A549 (cell line): ENCODE measurements at regions not wholly inside any gene's neighbourhood (a gene's known extent, or its start where the extent isn't known, plus 50 kb on each side); places are given as distances from the start of the nearest gene placed in this dataset.

Experiments
- CBX8 ChIP-seq: fragments of 200-600 bp; sonication (generic); IDR thresholded peaks from 2 replicates; pipeline ENCODE4 v1.6.1; 2016
- CHD2 ChIP-seq: fragments of 150-350 bp; IDR thresholded peaks from 2 replicates; pipeline ENCODE4 v1.6.1; 2014; ENCODE audit warnings: low read length; ENCODE audit not compliant: partially characterized antibody
- EHMT2 ChIP-seq: fragments of 200-600 bp; sonication (generic); IDR thresholded peaks from 2 replicates; pipeline ENCODE4 v1.6.1; 2016; ENCODE audit warnings: antibody characterized with exemption, low read depth, mild to moderate bottlenecking, moderate library complexity
- FOSB ChIP-seq: fragments of 250-450 bp; sonication (Bioruptor Pico); IDR thresholded peaks from 2 replicates; pipeline ENCODE4 v1.5.0; 2020; ENCODE audit warnings: mild to moderate bottlenecking, moderate library complexity
- FOSL2 ChIP-seq, 2 experiments: fragments of 450-650 bp in 1 of 2; fragments of >200 bp in 1 of 2; sonication (Bioruptor Twin) in 1 of 2; formaldehyde crosslinking; IDR thresholded peaks; 2 replicates each; pipeline versions ENCODE4 v1.5.0 to v1.6.1; 2016 to 2020; ENCODE audit warnings: mild to moderate bottlenecking in 1 of 2, moderate library complexity in 1 of 2
- JUN ChIP-seq, 2 experiments: fragments of >200 bp; sonication (Bioruptor Twin); formaldehyde crosslinking; IDR thresholded peaks; 2 replicates in 1 of 2; 3 replicates in 1 of 2; pipeline ENCODE4 v1.6.1; 2016 to 2017
- JUNB ChIP-seq: fragments of >200 bp; sonication (Bioruptor Twin); formaldehyde crosslinking; IDR thresholded peaks from 2 replicates; pipeline ENCODE4 v1.6.1; 2016
- MAZ ChIP-seq: fragments of 150-350 bp; IDR thresholded peaks from 2 replicates; pipeline ENCODE4 v1.6.1; 2014; ENCODE audit warnings: antibody characterized with exemption, low read depth, low read length, borderline replicate concordance
- MYC ChIP-seq: IDR thresholded peaks from 2 replicates; pipeline ENCODE4 v1.6.1; 2012; ENCODE audit warnings: mild to moderate bottlenecking, inconsistent platforms, low read length, improper control_type of control experiment, borderline replicate concordance
- POLR2A ChIP-seq: IDR thresholded peaks from 2 replicates; pipeline ENCODE4 v1.6.1; 2012; ENCODE audit warnings: mild to moderate bottlenecking, low read length
- RFX5 ChIP-seq: fragments of 450-650 bp; IDR thresholded peaks from 2 replicates; pipeline ENCODE4 v1.7.1; 2014; ENCODE audit warnings: antibody characterized with exemption, mild to moderate bottlenecking, moderate library complexity
- TF ChIP-seq, protein P1 (sequence below): fragments of 150-350 bp; IDR thresholded peaks from 2 replicates; pipeline ENCODE4 v1.6.1; 2014; ENCODE audit warnings: low read depth, mild to moderate bottlenecking, low read length
- TF ChIP-seq, protein P2 (sequence below): fragments of >200 bp; sonication (Bioruptor Twin); formaldehyde crosslinking; IDR thresholded peaks from 3 replicates; pipeline ENCODE4 v1.5.1; 2016
- TF ChIP-seq, protein P3 (sequence below): fragments of 450-650 bp; IDR thresholded peaks from 2 replicates; pipeline ENCODE4 v1.6.1; 2014; ENCODE audit warnings: antibody characterized with exemption

DNA sequence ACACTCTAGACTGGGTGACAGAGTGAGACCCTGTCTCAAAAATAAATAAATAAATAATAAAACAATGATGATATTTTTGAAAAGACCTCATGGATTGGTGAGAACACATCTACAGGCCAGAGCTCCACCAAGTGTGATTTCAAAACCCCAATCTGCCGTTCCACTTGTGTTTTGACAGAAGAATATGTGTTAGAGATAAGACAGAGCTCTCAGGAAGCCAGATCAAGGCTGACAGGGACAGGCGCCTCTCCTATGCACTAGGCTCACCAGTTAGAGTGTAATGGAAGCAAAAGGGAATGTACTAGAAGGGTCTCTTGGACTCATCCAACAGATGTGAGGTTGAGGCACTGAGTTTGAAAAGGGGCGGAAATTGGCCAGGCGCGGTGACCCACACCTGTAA is 110.7 kb upstream of the ERRFI1 start:
- TF ChIP-seq POLR2A = no peak
- TF ChIP-seq, protein P1, sequence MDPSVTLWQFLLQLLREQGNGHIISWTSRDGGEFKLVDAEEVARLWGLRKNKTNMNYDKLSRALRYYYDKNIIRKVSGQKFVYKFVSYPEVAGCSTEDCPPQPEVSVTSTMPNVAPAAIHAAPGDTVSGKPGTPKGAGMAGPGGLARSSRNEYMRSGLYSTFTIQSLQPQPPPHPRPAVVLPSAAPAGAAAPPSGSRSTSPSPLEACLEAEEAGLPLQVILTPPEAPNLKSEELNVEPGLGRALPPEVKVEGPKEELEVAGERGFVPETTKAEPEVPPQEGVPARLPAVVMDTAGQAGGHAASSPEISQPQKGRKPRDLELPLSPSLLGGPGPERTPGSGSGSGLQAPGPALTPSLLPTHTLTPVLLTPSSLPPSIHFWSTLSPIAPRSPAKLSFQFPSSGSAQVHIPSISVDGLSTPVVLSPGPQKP = no peak
- TF ChIP-seq CHD2 = no peak
- TF ChIP-seq, protein P2, sequence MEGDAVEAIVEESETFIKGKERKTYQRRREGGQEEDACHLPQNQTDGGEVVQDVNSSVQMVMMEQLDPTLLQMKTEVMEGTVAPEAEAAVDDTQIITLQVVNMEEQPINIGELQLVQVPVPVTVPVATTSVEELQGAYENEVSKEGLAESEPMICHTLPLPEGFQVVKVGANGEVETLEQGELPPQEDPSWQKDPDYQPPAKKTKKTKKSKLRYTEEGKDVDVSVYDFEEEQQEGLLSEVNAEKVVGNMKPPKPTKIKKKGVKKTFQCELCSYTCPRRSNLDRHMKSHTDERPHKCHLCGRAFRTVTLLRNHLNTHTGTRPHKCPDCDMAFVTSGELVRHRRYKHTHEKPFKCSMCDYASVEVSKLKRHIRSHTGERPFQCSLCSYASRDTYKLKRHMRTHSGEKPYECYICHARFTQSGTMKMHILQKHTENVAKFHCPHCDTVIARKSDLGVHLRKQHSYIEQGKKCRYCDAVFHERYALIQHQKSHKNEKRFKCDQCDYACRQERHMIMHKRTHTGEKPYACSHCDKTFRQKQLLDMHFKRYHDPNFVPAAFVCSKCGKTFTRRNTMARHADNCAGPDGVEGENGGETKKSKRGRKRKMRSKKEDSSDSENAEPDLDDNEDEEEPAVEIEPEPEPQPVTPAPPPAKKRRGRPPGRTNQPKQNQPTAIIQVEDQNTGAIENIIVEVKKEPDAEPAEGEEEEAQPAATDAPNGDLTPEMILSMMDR = no peak
- no peak for TF ChIP-seq FOSL2 (IDR thresholded peaks at IDR 0.05)
- no peak for TF ChIP-seq FOSL2 (CRISPR knock-in tag; IDR thresholded peaks at IDR 0.05)
- no peak for TF ChIP-seq CBX8
- no peak for TF ChIP-seq EHMT2
- TF ChIP-seq MAZ = no peak
- TF ChIP-seq JUNB = no peak
- TF ChIP-seq JUN (IDR thresholded peaks at IDR 0.05) = no peak
- no peak for TF ChIP-seq RFX5
- TF ChIP-seq MYC = no peak
- no peak for TF ChIP-seq FOSB (CRISPR knock-in tag)
- TF ChIP-seq, protein P3, sequence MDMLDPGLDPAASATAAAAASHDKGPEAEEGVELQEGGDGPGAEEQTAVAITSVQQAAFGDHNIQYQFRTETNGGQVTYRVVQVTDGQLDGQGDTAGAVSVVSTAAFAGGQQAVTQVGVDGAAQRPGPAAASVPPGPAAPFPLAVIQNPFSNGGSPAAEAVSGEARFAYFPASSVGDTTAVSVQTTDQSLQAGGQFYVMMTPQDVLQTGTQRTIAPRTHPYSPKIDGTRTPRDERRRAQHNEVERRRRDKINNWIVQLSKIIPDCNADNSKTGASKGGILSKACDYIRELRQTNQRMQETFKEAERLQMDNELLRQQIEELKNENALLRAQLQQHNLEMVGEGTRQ = no peak
